Heart right ventricle (tissue), 16 donors: ENCODE measurements at regions not wholly inside any gene's neighbourhood (a gene's known extent, or its start where the extent isn't known, plus 50 kb on each side); places are given as distances from the start of the nearest gene placed in this dataset.

ENCODE experiments used
- ATAC-seq, 8 donors: fragments of 200-7000 bp; cut with Tn5 transposase; one replicate each; pipeline ENCODE4 v1.9.1; 2020; ENCODE audit warnings: mild to moderate bottlenecking in 8 of 8, moderate library complexity in 8 of 8, moderate number of reproducible peaks in 1 of 8
- DNase-seq, 2 donors: peaks; one replicate each; pipeline ENCODE4 v3.0.0-alpha.2; 2020
- H3K27ac ChIP-seq, 10 donors: fragments of 200-600 bp; sonication (generic) in 2 of 10; one replicate each; pipeline versions ENCODE4 v1.5.0 to v1.8.0; 2020 to 2022; ENCODE audit warnings: mild to moderate bottlenecking in 3 of 10
- H3K27me3 ChIP-seq, 7 donors: fragments of 200-600 bp; one replicate each; pipeline ENCODE4 v1.8.0; 2021 to 2022; ENCODE audit warnings: mild to moderate bottlenecking in 2 of 7
- H3K36me3 ChIP-seq, 9 donors: fragments of 200-600 bp; sonication (generic) in 1 of 9; one replicate each; pipeline versions ENCODE4 v1.5.0 to v1.8.0; 2020 to 2022; ENCODE audit warnings: mild to moderate bottlenecking in 2 of 9
- H3K4me1 ChIP-seq, 9 donors: fragments of 200-600 bp; sonication (generic) in 1 of 9; one replicate each; pipeline versions ENCODE4 v1.5.0 to v1.8.0; 2020 to 2022; ENCODE audit warnings: mild to moderate bottlenecking in 4 of 9
- H3K4me3 ChIP-seq, 10 donors: fragments of 200-600 bp; sonication (generic) in 2 of 10; one replicate each; pipeline versions ENCODE4 v1.5.0 to v1.8.0; 2020 to 2022; ENCODE audit warnings: mild to moderate bottlenecking in 7 of 10, moderate library complexity in 2 of 10
- H3K9me3 ChIP-seq, 11 donors: fragments of 200-600 bp in 10 of 11; sonication (generic) in 2 of 11; one replicate each; pipeline versions ENCODE4 v1.5.0 to v1.8.0; 2013 to 2022; ENCODE audit warnings: mild to moderate bottlenecking in 2 of 11, control low read depth in 1 of 11, moderate library complexity in 1 of 11
- WGBS, 2 donors: extraction: QIAGEN DNeasy Blood & Tissue Kit; methylation state at CpG; one replicate each; pipeline ENCODE4 v1.1.7; 2013; ENCODE audit warnings: inconsistent platforms in 1 of 2; 5-methylcytosine and 5-hydroxymethylcytosine counted together
- intact Hi-C, 10 donors: fragments of 100-400 bp; cut with DNase I; formaldehyde crosslinking; loops; one replicate each; pipeline versions ENCODE4 v1.11.1 to v1.14.2; 2022
- TF ChIP-seq, protein P1 (sequence below), 9 donors: fragments of 200-600 bp; sonication (generic) in 2 of 9; IDR thresholded peaks; one replicate each; pipeline versions ENCODE4 v1.5.0 to v1.8.0; 2021 to 2022; ENCODE audit warnings: antibody characterized with exemption in 9 of 9, mild to moderate bottlenecking in 5 of 9, moderate library complexity in 1 of 9
- donor health status: Arrhythmogenic right ventricular cardiomyopathy.
- donor health status: ischemic (EF 13 %, LVEDD 7.1; RV severe dilation, severe dysfunction).
- donor health status: healthy with polysubstance abuse.
- donor health status: DM: no; HTN: yes; CAD: no.
- donor health status: DM: no; HTN: no; CAD: no.
- donor health status: ischemic (EF 25% LVEDD 6.9; RV normal size, moderate dysfunction).
- donor health status: ischemic (EF 25% LVEDD 5.7; RV mildly dilated, moderate dysfunction).
- donor health status: healthy.
- donor health status: DM: yes; HTN: yes; CAD: no.
- donor health status: Ischemic cardiomyopathy.
- donor health status: ischemic (EF 35%, LVEDD 5.7; RV mildly dilated, moderate dysfunction).
- donor health status: nonischemic (EF 11% LVEDD 7.7; RV severe dilation, severe dysfunction).
- donor health status: DM: yes; HTN: yes; CAD: no.
- donor health status: PGD.
- donor health status: ischemic (EF 29% LVEDD 5.4; RV normal size, mild dysfunction).
- donor health status: nonischemic (EF 23%, LVEDD 6.1; RV moderate dilation, normal function).

DNA sequence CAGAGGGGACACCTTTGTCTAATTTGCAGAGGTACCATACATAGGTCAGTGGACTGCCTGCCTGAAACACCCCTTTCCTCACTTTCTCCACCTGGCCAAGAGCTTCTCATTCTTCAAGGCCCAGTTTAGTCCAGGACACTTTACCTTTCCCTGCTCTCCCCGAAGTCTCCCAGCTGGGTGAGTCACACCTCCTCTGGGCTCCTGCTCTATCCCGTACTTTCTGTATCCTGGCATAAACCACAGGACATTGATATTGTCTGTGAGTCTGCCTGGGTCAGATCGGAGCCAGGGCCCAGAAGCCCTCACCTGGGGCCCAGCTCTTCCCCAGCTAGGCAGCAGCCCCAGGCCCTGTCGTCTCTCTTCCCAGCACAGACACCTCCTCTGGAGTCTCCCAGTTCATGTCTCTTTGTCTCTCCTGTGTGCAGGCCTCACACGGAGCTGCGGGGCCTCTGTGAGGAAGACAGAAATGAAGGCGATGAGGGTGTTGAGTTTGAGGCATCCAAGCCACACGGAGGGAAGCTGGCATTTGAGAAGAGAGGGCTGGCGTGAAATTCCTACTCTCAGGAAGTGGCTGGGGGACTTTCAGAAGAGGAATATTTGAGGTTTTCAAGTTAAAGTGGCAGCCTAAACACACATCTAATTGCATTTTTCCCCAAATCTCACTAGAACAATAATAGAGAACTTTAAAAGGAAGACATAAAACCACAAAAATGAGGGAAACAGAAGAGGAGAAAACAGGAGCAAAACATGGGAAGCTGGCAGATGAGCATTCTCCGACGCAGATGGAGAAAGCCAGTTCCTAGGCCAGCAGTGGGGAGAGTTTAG, 79.6 kb upstream of the LAPTM4A start:
- DNase-seq (no peak), ATAC-seq (no peak)
- 81 to 83% methylated on average over 11 of the region's 11 CpGs for WGBS, 2 donors
- intact Hi-C loops = loop anchor here in 2 of 10 donors (10.0 kb wide), 2 partner anchors 94 to 204 kb away; partner anchors contain the start of gene SDC1 (in 2 of the 2)
- Histone ChIP-seq H3K27me3 (peaks cover 0 to 14% (median 4%) of the 10 kb centered on the region in 7 donors), H3K4me3 (no peak overlapping the region), H3K4me1 (peaks cover 0 to 9% (median 5%) of the 10 kb centered on the region in 9 donors), H3K27ac (no peak overlapping the region), H3K9me3 (no peaks in the 10 kb centered on the region), H3K36me3 (no peaks in the 10 kb centered on the region)
- TF ChIP-seq, protein P1, sequence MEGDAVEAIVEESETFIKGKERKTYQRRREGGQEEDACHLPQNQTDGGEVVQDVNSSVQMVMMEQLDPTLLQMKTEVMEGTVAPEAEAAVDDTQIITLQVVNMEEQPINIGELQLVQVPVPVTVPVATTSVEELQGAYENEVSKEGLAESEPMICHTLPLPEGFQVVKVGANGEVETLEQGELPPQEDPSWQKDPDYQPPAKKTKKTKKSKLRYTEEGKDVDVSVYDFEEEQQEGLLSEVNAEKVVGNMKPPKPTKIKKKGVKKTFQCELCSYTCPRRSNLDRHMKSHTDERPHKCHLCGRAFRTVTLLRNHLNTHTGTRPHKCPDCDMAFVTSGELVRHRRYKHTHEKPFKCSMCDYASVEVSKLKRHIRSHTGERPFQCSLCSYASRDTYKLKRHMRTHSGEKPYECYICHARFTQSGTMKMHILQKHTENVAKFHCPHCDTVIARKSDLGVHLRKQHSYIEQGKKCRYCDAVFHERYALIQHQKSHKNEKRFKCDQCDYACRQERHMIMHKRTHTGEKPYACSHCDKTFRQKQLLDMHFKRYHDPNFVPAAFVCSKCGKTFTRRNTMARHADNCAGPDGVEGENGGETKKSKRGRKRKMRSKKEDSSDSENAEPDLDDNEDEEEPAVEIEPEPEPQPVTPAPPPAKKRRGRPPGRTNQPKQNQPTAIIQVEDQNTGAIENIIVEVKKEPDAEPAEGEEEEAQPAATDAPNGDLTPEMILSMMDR (IDR thresholded peaks at IDR 0.05) = no peak

DNA sequence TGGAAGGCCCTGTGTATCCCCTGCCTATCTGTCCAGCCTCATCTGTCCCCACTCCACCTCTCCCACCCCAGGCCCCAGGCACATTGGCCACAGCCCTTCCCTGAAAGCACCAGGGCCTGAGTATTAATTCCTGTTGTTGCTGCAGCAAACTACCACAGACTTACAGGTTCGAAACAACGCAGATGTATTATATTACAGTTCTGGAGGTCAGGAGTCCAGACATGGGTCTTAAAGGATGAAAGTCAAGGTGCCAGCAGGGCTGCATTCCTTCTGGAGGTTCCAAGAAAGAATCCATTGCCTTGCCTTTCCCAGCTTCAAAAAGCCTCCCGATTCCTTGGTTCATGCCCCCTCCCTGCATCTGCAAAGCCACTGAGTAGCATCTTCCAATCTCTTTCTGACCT, 78.7 kb upstream of the LAPTM4A start:
- intact Hi-C loops = loop anchor here in 2 of 10 donors (10.0 kb wide), 2 partner anchors 95 to 205 kb away; partner anchors contain the start of gene SDC1 (in 2 of the 2)
- H3K36me3 ChIP-seq = no peaks in the 10 kb centered on the region
- H3K27me3 ChIP-seq = peaks cover 0 to 14% (median 4%) of the 10 kb centered on the region in 7 donors
- no peak overlapping the region for H3K4me3 ChIP-seq
- TF ChIP-seq, protein P1 (IDR thresholded peaks at IDR 0.05) = no peak
- H3K4me1 ChIP-seq = peaks cover 0 to 17% (median 8%) of the 10 kb centered on the region in 9 donors
- DNase-seq = no peak
- no peaks in the 10 kb centered on the region for H3K9me3 ChIP-seq
- no peak for ATAC-seq
- no peak overlapping the region for H3K27ac ChIP-seq
- 95 to 96% methylated on average over 3 of the region's 3 CpGs for WGBS, 2 donors

DNA sequence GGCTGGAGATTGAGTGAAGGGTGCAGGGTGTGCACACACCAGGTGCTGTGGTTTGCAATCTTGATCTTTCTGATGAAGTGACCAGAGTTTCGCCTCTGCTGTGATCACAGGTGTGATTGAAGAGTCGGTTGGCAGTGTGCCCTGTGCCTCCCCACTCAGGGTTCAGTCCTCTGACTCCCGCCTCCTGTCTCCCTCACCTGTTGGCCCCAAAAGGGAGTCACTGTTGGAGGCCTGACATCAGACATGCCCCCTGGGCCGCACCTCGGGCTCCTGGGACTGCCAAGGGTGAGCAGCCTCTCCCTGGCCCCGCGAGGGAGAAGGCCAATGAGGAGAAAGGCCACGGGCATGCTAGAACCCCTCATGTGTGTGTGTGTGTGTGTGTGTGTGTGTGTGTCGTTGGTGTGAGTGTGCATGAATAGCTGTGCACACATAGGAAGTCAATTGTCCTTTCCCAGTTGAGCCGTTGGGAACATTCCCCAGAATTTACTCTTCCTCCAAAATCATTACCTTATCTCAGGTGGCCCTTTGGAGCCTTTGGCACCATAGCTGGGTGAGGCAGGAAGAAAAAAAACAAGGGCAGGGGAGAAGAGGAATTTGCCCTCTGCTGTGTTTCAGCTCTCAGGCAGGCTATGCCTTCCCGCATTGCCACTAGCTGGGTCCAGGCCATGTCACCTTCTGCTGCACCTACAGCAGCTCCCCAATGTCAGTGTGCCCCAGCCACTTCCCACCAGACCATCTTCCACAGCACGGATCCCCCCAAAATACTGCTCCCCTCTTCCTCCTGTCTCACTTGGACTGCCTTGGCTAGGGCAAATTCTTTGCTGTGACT, 78.1 kb upstream of the LAPTM4A start:
- peaks cover 0 to 9% (median 4%) of the 10 kb centered on the region in 7 donors for H3K27me3 ChIP-seq
- no peaks in the 10 kb centered on the region for H3K9me3 ChIP-seq
- H3K4me1 ChIP-seq = peaks cover 0 to 21% (median 8%) of the 10 kb centered on the region in 9 donors
- DNase-seq (no peak), ATAC-seq (no peak)
- no peak overlapping the region for H3K27ac ChIP-seq
- H3K36me3 ChIP-seq = no peaks in the 10 kb centered on the region
- TF ChIP-seq, protein P1 (IDR thresholded peaks at IDR 0.05) = no peak
- H3K4me3 ChIP-seq = no peak overlapping the region
- 85 to 87% methylated on average over 12 of the region's 12 CpGs for whole genome bisulfite sequencing, 2 donors
- intact Hi-C loops = loop anchor here in 3 of 10 donors (10.0 kb wide), 2 partner anchors 95 to 205 kb away; partner anchors contain the start of gene SDC1 (in 3 of the 3)
